ENCODE measurements at regions not wholly inside any gene's neighbourhood (a gene's known extent, or its start where the extent isn't known, plus 50 kb on each side); places are given as distances from the start of the nearest gene placed in this dataset.

GRCh38 chr13:106989876-106990275 lies 421.9 kb upstream of the ARGLU1 start:
- in situ Hi-C loops (cut with MboI) (no loop called here), intact Hi-C loops (cut with micrococcal nuclease) (no loop called here)
- BruUV-seq (replicated peaks) = no TSS peak
- Histone ChIP-seq H3K9me3 (replicated peaks; ENCODE audit: control insufficient read depth, insufficient read depth, low read depth, low read length) (no peaks in the 10 kb centered on the region), H2AFZ (ENCODE audit: low read depth, low read length) (no peak overlapping the region), H3K27me3 (ENCODE audit: control insufficient read depth in 2 of 2, insufficient read depth in 2 of 2, low read length in 2 of 2) (no peaks in the 10 kb centered on the region), H3K9ac (ENCODE audit: insufficient read depth in 1 of 2, low read depth in 2 of 2, low read length in 2 of 2) (no peak overlapping the region), H3K9me1 (ENCODE audit: control insufficient read depth, insufficient read depth, low read length) (no peaks in the 10 kb centered on the region), H3K36me3 (ENCODE audit: control insufficient read depth, insufficient read depth, low read length) (no peaks in the 10 kb centered on the region), H3K27ac (ENCODE audit: extremely low read depth, low read depth, low read length) (no peak overlapping the region), H3K4me1 (replicated peaks in 1 of 2; ENCODE audit: control insufficient read depth in 2 of 2, insufficient read depth in 2 of 2, low read length in 2 of 2) (no peaks in the 10 kb centered on the region), H3K79me2 (ENCODE audit: control insufficient read depth, insufficient read depth, low read length) (no peaks in the 10 kb centered on the region), H3K4me2 (ENCODE audit: insufficient read depth, low read length) (no peak overlapping the region), H4K20me1 (replicated peaks; ENCODE audit: control insufficient read depth, insufficient read depth, low read length) (no peaks in the 10 kb centered on the region), H3K4me3 (no peak overlapping the region)
- ATAC-seq = no peak
- no peak for FAIRE-seq
- ChIA-PET CTCF (ENCODE audit: low intra/inter-chr PET ratio) (no interaction called here), POLR2A (no interaction called here)
- DNase-seq (ENCODE audit: extremely low read depth in 1 of 4, low spot score in 3 of 4) = no peak
- 5% methylated on average over 3 of the region's 3 CpGs for WGBS (ENCODE audit: insufficient coverage, low coverage, missing lambda C conversion rate)
- no peak for TF ChIP-seq RBM34 (IDR thresholded peaks at IDR 0.05; ENCODE audit: borderline replicate concordance, insufficient read depth, low read length)
- no peak for TF ChIP-seq FOXP4 (CRISPR knock-in tag; IDR thresholded peaks at IDR 0.05; ENCODE audit: borderline replicate concordance)
- no peak for TF ChIP-seq NFIC (IDR thresholded peaks at IDR 0.05)
- no peak for TF ChIP-seq THAP7 (CRISPR knock-in tag; IDR thresholded peaks at IDR 0.05)
- no peak for TF ChIP-seq TFAM (CRISPR knock-in tag; conservative IDR thresholded peaks at IDR 0.05)
- no peak for TF ChIP-seq POLR2B (IDR thresholded peaks at IDR 0.05; ENCODE audit: low read depth, partially characterized antibody)
- no peak for TF ChIP-seq RBM22 (IDR thresholded peaks at IDR 0.05; ENCODE audit: low read depth, low read length, poor library complexity, severe bottlenecking)
- TF ChIP-seq ZNF699 (CRISPR knock-in tag; IDR thresholded peaks at IDR 0.05; ENCODE audit: insufficient replicate concordance) = no peak
- no peak for TF ChIP-seq BRF2 (IDR thresholded peaks at IDR 0.05; ENCODE audit: borderline replicate concordance, insufficient read depth, insufficient read length)
- TF ChIP-seq POLR2A (conservative IDR thresholded peaks at IDR 0.05) = no peak
- TF ChIP-seq PTBP1 (IDR thresholded peaks at IDR 0.05; ENCODE audit: low read depth, low read length) = no peak
- no peak for TF ChIP-seq NFE2 (IDR thresholded peaks at IDR 0.05; ENCODE audit: low read depth)
- no peak for TF ChIP-seq FOXK1 (CRISPR knock-in tag; IDR thresholded peaks at IDR 0.05; ENCODE audit: borderline replicate concordance)
- no peak for TF ChIP-seq HMBOX1 (IDR thresholded peaks at IDR 0.05)
- no peak for TF ChIP-seq TFE3 (CRISPR knock-in tag; IDR thresholded peaks at IDR 0.05)
- TF ChIP-seq TEAD4 (IDR thresholded peaks at IDR 0.05; ENCODE audit: low read length) = no peak
- TF ChIP-seq TEAD4 (CRISPR knock-in tag; IDR thresholded peaks at IDR 0.05; ENCODE audit: borderline replicate concordance) = no peak

Measured in K562 (cell line).